ENCODE measurements at regions not wholly inside any gene's neighbourhood (a gene's known extent, or its start where the extent isn't known, plus 50 kb on each side); places are given as distances from the start of the nearest gene placed in this dataset.
"Not testable (repeated sequence)": the region's sequence is repeated elsewhere in the genome, so short reads cannot be mapped to it uniquely, and the experiment has no call there.

DNA sequence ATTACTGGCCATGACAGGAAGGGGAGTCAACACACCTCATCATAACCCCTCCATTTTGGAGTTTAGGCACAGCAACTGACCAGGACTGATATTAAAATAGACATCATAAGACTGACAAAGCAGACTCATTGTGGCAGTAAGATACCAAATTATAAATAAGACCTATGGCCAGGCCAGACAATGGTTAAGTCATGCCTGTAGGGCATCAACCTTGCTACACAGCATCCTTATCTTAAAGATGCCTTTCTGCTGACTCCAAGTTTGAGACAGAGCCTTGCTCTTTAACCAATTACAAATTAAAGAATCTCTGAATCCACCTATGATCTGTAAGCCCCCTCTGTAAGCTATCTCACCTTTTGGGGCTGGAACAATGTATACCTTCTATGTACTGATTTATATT lies 65.5 kb downstream of the VCX2 start:
- no peak for DNase-seq

GRCh38 chrX:8103655-8104054 lies 67.4 kb downstream of the VCX2 start:
- DNase-seq, result no peak

DNA sequence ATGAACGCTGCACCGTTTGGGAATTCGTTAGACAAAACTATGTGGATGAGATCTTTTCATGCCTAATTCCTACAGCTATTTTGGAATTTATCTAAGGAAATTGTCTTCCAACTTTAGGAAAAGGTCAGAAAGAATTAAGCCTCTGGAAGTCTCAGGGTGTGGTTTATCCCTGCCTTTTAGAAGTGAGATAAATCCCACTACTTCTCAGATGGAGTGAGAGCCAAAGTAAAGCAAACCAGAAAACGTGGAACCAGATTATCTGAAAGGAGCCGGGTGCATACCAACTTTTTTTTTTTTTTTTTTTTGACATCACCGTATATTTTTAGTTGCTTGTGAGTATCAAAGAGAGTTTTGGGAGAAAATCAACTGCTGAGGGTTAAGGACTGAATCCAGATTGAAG lies 79.6 kb downstream of the VCX2 start:
- no peak for DNase-seq

- DNase-seq, result no peak
Observed at GRCh38 chrX:8090906-8091305, 80.2 kb downstream of the VCX2 start.

DNA sequence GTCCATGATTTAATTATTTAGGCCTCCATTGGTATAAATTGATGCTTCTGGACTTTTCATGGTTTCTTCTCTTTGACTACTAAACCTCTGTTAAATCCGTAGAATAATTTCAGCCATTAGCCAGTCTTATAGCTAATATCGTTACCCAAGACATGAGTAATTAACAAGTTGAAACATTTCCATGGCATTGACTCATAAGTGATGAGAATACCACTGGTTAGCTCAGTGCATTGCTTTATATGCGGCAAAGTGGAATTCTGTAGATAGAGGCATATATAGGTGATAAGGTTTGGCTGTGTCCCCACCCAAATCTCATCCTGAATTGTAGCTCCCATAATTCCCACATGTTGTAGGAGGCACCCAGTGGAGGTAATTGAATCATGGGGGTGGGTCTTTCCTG lies 80.6 kb downstream of the VCX2 start:
- DNase-seq, result no peak

DNA sequence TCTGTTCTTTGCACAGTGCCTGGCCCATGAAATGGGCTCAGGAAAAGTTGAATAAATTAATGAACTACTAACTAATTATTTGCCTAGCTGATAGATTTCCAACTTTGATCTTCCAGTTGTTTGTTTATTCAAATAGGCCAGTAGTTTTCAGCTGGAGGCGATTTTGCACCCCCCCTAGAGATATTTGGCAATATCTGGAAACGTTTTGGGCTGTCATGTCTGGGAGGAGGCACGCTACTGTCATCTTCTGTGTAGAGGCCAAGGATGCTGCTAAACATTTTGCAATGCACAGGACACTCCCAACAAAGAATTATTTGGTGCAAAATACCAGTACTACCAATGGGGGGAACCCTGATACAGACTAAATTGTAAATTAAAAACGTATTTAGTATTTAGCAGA lies 81.9 kb downstream of the VCX2 start:
- no peak for DNase-seq

DNA sequence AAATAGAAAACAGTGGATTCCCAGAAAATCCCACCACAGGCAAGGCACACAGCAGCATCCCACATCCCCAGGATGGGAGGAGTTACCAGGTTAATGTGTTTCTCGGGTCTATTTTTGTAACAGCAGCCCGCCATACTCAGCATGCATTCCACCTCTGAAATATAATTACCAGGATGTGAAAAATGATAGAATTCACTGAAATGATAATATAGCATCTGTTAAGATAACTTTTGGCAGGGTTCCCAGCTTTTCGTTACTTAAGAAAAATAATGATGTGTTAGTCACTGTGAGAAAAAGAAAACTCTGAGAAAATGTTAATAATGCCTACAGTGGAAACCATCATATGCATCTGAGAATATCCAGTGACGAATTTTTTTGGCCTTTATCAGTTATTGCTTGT lies 87.1 kb downstream of the VCX2 start:
- DNase-seq, result no peak

GRCh38 chrX:8083286-8083685 lies 87.8 kb downstream of the VCX2 start:
- DNase-seq, result no peak

- DNase-seq, result no peak
Observed at GRCh38 chrX:8075636-8076035, 95.4 kb downstream of the VCX2 start.

DNA sequence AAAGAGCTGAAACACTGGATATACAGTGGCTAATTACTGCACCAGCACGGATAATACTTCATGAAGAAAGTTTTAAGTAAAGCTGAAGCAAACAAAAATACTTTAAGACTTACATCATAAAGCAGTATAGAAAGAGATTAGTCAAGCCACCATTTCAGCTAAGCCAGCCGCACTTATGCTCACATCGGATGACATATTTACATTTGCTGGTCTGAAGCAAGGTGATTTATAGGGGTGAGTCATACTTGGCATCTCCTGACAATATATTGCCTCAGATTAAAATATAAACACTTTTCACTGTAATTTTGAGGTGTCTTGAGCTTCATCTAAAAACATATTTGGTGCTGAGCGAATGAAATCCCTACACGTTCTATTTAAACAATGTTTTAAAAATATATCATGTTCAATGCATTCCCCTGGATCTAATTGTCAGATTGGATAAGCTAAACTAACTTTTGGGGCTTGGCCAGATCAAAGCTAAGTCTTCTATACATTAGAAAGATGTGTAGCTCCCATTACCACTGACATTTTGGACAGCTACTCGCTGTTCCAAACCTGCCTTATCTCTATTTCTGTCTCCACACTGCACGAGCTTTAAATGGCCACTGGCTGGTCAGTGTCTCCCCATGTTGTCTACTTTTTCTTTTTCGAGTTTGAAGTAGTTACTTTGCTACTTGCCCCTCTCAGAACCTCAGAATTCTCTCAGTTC lies 103.2 kb downstream of the VCX2 start:
- no peak for DNase-seq

DNA sequence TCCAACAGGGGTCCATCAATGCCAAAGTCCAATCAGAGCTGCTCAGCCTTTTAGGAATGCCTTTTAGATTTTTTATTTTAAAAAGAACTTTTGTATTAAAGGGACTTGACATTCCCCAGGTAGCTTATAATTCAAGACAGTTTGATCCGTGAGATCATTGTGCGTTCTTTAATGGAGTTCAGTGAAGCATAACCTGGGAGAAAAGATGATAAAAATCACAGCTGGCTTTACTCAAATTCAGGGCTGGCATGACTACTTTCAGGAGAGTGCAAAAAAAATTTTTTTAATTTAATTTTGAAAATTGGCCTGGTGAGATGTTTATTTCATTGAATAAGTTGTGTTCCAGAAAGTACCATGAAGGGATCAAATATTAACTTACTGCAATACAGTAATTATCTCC lies 118.2 kb downstream of the VCX2 start:
- no peak for DNase-seq

- DNase-seq, result no peak
Observed at GRCh38 chrX:8049827-8050226, 121.2 kb downstream of the VCX2 start.

DNA sequence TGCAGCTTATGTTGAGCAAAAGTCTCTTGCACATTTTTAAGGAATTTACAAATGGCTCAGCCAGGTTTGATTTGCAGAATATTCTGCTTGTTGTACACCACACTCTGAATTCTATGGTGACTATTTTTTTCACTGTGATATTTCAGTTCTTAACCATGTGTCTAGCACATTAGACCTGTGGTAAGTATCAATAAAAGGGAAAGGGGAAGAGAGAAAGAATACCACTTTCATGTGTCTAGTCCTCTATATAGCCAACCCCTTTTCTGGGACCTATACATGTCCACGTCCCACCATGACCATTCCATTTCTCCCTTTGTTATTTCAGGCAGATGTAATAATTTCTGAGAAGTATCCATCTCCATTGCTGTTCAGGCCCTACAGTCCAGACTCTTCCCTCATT lies 121.3 kb upstream of the PNPLA4 start:
- no peak for DNase-seq

- no peak for DNase-seq
Observed at GRCh38 chrX:8044947-8045346, 117.7 kb upstream of the PNPLA4 start.

DNA sequence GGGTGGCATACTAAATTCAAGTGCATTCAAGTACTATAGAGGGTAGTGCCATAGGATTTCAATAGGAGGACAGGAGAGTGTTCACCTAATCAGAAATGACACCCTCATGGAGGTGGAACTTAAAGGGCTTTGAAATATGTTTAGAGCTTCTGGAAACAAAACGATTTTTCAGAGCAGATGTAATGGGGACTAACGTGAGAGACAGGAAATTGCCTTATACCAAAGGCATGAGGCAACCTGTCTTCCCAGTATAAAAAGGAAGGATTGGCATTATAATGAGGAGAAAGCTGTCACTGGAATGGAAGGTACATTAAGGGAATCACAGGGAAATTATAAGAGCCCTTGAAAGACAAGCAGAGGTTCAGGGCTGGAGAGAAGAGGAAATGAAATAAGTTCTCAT lies 116.3 kb upstream of the PNPLA4 start:
- no peak for DNase-seq

- DNase-seq, result no peak
Observed at GRCh38 chrX:8043121-8043520, 115.9 kb upstream of the PNPLA4 start.

GRCh38 chrX:8042304-8042703 lies 115.1 kb upstream of the PNPLA4 start:
- no peak for DNase-seq

- not testable (repeated sequence) for DNase-seq
Observed at GRCh38 chrX:8039711-8040110, 112.5 kb upstream of the PNPLA4 start.

- DNase-seq, result no peak
Observed at GRCh38 chrX:8037593-8038348, 110.6 kb upstream of the PNPLA4 start.

- DNase-seq, result no peak
Observed at GRCh38 chrX:8036914-8037313, 109.7 kb upstream of the PNPLA4 start.

DNA sequence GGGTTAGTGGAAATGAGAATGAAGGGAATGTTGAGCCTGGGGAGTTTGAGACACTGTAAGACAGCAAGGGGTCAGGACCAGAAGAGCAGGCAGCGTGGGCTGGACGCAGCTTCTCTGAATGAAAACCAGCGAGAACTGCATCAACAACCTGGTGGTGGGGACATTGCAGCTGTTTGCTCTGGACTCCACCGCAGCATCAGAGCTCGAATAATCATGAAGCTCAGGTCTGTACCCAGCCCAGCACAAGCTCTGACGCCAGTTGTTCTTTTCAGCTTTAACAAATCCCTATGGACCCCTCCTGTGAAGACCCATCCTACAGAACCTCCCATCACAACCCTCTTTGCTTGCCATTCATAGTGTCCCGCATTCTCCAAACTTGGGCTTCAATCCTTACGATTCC lies 106.8 kb upstream of the PNPLA4 start:
- no peak for DNase-seq

DNA sequence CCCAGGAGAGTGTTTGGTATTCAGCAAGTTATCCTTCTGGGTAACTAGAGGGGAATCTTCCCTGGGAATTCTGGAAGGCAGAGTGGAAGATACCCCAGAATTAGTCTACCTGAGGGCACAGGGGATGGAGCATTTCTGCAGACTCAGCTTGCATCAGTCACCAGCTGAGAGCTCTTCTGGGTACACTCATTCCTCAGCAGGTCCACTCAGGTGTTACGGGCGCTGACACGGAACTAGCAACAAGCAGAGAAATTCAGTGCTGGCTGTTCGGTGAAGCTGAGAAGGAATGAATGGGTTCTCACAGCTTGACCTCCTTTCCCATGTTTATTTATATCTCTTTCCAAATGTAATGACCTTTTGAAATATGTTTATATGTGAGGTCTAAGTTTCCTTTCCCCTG lies 106.0 kb upstream of the PNPLA4 start:
- no peak for DNase-seq

GRCh38 chrX:8030361-8030760 lies 103.1 kb upstream of the PNPLA4 start:
- DNase-seq, result no peak

DNA sequence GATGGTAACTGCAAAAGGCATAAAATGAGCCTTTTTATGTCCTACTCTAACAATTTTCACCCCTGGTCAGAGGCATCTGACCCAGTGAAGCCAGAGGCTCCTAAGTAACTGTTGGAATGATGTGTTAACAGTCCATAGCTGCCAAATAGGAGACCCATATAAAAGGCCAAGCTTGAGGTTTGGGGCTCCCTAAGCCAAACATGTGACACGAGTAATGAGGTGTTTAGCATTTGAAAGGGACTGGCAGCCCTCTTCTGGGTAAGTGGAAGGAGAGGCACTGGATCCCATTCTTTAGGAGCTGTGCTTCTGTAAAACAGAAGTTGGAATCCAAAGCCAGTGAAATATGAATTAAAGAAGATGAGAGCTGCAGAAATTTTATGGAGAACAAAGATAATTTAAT lies 100.6 kb upstream of the PNPLA4 start:
- DNase-seq, result no peak

DNA sequence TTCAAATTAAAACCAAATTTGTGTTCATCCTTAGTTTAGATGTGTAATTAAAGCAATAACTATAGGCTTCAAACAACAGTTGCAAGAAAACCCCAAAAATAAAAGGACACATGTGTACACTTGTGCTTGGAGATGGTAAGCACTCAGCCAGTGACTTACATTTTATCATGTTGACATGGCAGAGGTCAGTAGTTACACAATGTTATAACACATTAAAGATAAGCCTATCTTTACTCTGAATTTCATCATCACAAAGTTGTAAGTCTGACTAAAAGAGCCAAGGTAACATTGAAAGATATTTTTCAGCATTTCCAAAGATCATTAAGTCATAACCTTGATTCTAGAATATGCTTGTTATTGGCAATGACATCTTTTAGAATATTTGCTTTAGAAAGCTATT lies 98.5 kb upstream of the PNPLA4 start:
- DNase-seq, result no peak

Data from activated CD4-positive, alpha-beta T cell treated with anti-CD3 and anti-CD28 coated beads, Interleukin-10, Interleukin-2, amounts not matched to agents 100 ng/mL and 50 ng/mL, durations not matched to agents 16 hours and 8 hours (primary cell).